ENCODE measurements at regions not wholly inside any gene's neighbourhood (a gene's known extent, or its start where the extent isn't known, plus 50 kb on each side); places are given as distances from the start of the nearest gene placed in this dataset.

- TF ChIP-seq CTCF (conservative IDR thresholded peaks at IDR 0.05) = no peak
- no peak for TF ChIP-seq EZH2 (IDR thresholded peaks at IDR 0.05; ENCODE audit: low read depth)
Measured at GRCh38 chr17:5896215-5896614, 174.0 kb upstream of the WSCD1 start.
